Stomach (tissue), 4 donors: ENCODE measurements at regions not wholly inside any gene's neighbourhood (a gene's known extent, or its start where the extent isn't known, plus 50 kb on each side); places are given as distances from the start of the nearest gene placed in this dataset.

Experiments used
- EP300 ChIP-seq: sonication (generic); formaldehyde crosslinking; IDR thresholded peaks from one replicate; pipeline ENCODE4 v1.6.1; 2017; ENCODE audit warnings: antibody characterized with exemption
- POLR2A ChIP-seq, 4 donors: fragments of 450-650 bp; IDR thresholded peaks; one replicate each; pipeline ENCODE4 v1.6.1; 2016; ENCODE audit warnings: antibody characterized with exemption in 4 of 4, control low read depth in 2 of 4, mild to moderate bottlenecking in 1 of 4, moderate library complexity in 1 of 4
- POLR2AphosphoS5 ChIP-seq, 3 donors: sonication (generic); formaldehyde crosslinking; IDR thresholded peaks; one replicate each; pipeline ENCODE4 v1.6.1; 2016; ENCODE audit warnings: antibody characterized with exemption in 3 of 3
- TF ChIP-seq, protein P1 (sequence below), 7 experiments: fragments of 450-650 bp in 4 of 7; fragments of 200-600 bp in 3 of 7; sonication (generic) in 3 of 7; IDR thresholded peaks; one replicate each; pipeline ENCODE4 v1.5.1; 2016 to 2019; ENCODE audit warnings: antibody characterized with exemption in 7 of 7, control low read depth in 2 of 7, mild to moderate bottlenecking in 1 of 7

DNA sequence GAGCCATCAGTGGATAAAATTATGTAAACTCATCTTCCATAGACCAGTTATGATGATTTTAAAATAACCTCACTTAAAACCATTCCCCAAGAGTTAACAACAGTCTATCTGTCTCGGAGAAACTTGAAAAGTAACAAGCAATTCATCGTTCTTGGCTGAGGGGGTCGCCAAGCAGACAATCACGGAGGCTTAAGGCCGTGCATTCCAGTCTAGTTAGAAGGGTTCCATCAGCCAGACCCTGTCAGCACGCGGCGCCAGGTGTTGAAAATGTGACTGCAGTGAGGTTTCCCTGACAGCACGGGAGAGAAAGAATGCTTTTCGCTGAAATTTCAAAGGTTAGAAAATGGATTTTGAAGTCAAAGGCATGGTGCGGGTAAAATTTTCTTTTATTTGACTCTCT, 1025.0 kb upstream of the CELF2 start:
- TF ChIP-seq, protein P1, sequence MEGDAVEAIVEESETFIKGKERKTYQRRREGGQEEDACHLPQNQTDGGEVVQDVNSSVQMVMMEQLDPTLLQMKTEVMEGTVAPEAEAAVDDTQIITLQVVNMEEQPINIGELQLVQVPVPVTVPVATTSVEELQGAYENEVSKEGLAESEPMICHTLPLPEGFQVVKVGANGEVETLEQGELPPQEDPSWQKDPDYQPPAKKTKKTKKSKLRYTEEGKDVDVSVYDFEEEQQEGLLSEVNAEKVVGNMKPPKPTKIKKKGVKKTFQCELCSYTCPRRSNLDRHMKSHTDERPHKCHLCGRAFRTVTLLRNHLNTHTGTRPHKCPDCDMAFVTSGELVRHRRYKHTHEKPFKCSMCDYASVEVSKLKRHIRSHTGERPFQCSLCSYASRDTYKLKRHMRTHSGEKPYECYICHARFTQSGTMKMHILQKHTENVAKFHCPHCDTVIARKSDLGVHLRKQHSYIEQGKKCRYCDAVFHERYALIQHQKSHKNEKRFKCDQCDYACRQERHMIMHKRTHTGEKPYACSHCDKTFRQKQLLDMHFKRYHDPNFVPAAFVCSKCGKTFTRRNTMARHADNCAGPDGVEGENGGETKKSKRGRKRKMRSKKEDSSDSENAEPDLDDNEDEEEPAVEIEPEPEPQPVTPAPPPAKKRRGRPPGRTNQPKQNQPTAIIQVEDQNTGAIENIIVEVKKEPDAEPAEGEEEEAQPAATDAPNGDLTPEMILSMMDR (IDR thresholded peaks at IDR 0.05): no peak
- TF ChIP-seq POLR2AphosphoS5 (IDR thresholded peaks at IDR 0.05): no peak
- TF ChIP-seq POLR2A (IDR thresholded peaks at IDR 0.05): no peak
- TF ChIP-seq EP300: no peak
